H4 (cell line): ENCODE measurements at regions not wholly inside any gene's neighbourhood (a gene's known extent, or its start where the extent isn't known, plus 50 kb on each side); places are given as distances from the start of the nearest gene placed in this dataset.

Experiments
- DNase-seq: peaks from one replicate; pipeline ENCODE4 v3.0.0-alpha.2; 2015; ENCODE audit warnings: low spot score

DNA sequence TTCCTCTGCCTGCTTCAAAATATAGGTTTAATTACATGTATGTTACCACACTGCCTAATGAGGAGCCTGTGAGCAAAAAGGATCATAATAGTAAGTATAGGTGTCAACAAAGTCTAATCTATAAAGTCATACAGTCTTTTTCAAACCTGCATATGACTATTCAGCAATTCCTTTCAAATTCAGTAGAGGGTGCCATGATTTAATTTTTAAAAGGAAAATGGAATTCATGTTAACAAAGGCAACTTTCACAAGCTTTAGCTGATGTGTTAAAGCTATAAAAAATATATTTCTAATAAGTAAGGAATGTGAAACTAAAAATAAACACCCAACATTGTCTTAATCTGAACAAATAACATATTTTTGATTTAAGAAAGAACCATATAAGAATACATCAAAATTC, 52.1 kb downstream of the MPP7 start:
- no peak for DNase-seq

DNA sequence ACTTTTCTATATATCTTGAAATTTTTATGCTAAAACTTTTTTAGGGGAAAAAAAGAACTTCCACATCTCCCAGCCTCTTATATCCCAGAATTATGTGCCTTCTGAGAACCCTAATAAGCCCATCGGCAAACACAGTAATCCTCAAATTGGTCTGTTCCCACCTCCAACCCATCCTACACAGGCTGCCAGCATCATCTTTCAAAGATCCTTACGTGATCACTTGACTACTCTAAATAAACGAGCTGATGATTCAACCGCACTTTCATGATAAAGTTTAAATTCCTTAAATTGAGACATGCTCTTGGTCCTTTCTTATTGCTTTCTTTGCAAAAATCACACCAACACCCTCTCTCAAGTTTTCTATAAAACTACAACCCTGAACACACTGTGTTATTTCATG, 52.5 kb downstream of the MPP7 start:
- no peak for DNase-seq

DNA sequence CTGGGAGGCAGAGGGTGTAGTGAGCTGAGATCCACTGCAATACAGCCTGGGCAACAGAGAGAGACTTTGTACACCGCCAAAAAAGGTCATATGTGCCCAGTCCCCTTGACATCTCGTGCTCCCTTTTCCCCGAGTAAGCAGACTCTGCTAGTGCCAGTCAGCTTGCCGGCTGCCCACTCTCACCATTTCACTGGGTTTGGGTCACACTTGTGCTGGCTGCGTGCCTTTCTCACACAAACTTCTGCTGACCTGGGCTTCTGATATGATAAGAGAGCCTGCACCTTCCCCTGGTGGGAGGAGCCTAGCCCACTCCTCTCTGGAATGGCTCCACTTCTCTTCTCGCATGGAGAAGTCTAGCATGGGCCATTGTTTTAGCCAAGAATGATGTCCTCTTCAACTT, 53.4 kb downstream of the MPP7 start:
- DNase-seq: no peak

DNA sequence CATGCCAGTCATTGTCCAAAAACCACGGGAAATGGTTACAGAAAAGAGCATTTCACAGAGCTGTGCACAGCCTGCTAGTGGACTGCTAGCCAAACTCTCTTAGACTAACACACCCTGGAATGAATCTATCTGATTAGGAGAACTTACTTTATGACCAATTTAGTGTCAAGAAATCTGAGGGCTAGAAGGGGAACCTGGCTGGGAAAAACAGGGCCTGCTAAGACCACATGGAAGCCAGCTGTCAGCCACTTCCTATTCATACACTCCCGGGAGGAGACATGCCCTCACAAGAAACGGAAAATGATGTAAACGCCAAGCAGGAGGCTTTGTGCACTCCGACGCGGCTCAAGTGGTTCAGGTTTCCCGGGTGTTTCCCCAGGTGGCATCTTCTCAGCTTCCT, 54.8 kb downstream of the MPP7 start:
- DNase-seq: no peak

DNA sequence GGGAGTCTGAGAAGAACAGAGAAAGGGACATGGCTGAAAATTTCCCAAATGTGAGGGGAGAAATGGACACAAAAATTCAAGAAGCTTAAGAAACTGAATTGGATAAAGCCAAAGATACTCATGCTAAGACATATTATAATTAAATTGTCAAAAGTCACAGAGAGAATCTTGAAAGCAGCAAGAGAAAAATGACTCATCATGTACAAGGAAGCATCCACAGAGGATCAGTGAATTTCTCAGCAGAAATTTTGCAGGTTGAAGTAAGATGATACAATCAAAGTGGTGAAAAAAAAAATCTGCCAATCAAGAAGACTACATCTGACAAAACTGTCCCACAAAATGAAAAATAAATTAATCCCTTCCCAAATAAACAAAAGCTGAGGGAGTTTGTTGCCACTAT, 56.8 kb downstream of the MPP7 start:
- no peak for DNase-seq

DNA sequence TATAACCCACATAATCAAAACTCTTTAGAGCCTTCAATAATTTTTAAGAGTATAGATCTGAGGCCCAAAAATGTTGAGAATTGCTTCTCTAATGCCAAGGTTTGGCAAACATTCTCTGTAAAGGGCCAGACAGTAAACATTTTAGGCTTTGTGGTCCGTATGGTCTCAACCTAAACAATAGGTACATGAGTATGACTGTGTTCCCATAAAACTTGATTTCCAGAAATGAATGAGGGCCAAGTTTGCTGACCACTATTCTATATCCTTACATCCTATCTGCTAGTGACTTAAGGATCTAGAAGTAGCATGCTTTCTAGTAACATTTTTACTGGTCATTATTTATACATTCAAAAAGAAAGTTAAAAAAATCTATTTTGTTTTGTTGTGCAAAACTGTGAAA, 58.9 kb downstream of the MPP7 start:
- DNase-seq: no peak

DNA sequence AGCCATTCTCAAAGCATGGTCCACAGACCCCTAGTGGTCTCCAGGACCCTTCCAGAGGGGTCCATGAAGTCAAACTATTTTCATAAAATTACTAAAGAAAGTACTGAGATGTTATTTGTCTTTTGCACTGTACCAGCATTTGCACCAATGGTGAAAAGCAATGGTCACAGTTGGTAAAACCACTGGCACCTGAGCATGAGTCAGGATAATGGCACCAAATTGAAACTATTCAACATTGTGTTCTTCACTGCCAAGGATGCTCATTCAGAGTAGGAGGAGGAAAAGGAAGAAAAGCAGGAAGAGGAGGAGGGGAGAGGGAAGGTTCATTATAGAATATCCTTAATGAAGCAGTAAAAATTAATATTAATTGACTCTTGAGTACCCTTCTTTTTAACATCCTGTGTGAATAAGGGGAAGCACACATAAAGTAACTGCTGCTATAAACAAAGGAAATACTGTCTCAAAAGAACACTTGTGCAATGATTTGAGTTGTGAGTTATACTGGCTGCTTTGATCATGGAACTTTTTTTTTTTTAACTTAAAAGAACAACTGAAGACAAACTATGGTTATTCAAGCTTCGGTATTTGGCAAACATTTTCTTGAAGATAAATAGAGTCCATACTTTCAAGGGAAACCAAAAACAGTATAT, 60.2 kb downstream of the MPP7 start:
- DNase-seq: no peak

DNA sequence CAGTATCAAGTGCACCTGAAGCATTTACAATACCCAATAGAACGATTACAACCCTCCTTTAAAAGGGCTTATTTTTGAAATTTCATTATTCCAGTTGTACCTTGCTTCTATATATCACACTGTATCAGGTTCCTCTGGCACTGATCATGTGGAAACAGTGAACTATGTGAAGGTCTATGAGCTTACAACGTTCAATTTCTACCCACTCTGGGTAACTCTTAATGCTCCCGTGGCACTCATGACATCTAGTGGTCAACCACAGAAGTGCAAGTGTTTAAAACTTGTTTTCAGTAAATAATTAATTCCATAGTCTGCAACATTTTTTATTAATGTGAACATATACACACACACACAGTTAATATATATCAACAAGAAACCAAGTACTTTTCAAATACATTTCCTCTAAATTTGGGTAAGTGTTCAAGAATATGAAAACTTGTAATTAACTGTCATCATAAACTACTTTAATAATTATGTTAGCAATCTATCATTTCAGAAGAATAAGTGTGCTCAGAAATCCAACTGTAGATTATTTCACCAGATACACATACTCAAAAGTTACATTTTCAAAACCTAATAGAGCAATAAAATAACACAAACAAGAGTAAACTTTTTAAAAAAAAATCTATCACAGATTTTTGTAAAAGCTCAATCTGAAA, 61.0 kb downstream of the MPP7 start:
- DNase-seq: peak; percentile 53

DNA sequence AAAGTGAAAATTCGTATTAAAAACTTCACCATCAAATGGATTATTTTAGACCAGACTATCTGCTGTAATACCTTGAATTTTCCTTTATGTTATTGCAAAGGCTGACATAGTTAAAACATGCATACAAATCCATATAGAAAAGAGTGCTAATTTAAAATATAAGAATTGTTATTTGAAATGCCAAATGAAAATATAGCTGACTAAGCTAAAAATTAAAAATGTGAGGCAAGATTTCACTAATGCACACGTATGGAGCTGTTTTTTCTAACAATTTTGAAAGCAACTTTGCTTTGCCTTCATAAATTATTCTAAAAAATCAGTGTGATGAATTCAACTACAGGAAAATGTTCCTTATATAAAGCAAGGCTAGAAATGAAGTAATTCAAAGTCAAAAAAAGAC, 62.5 kb downstream of the MPP7 start:
- DNase-seq: no peak

DNA sequence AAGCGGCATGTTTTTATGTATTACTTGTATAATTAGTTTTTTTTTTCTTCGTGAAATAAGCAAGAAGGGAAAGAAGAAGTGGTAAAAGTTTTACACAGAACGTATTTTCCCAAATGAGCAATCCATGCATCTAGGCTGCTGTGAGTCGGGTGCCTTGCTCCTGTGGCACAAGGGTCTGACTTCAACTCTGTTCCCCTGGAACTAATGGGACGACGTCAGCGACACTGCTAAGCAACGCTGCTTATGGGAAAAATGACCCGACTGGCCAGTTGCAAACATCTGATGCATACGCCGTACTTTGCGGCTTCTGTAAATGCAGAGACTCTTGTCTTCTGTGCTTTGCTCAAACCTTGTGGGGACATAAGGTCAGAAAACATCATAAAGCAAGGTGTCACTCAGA, 66.3 kb downstream of the MPP7 start:
- DNase-seq: no peak

DNA sequence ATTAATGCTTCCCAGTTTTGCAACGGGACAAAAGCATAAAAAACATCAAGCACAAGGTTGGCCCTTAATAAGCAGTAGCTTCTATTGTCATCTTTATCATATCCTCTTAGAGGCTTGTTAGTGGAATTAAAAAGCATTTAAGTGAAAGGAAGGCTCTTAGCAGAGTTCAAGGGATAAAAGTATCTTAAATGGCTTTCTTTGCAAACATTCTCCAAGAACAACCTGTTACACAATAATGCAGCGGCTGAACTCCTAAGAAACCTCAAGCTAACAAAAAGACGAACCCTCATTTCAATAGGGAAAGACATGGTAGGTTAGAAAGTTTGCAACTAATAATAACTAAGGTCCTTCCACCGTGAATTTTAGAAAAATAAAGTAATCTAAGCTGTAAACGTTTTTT, 82.1 kb downstream of the MPP7 start:
- no peak for DNase-seq

DNA sequence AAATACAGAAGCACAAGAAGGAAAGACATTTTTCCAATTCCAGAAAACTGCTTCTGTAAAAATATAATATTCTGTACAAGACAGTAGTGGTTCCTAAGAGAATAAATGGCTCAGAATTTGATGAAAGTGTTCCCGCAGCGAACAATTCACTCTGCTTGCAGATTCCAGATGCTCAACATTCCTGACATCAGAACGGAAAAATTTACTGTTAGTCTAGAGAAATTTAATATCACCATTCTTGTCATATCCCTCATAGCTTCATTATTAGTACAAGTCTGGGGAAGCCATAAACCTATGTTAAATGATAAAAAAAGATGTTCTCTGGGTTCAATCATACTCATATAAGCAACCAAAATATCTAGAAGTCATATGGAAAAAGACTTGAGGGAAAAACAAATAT, 83.6 kb downstream of the MPP7 start:
- DNase-seq: no peak

DNA sequence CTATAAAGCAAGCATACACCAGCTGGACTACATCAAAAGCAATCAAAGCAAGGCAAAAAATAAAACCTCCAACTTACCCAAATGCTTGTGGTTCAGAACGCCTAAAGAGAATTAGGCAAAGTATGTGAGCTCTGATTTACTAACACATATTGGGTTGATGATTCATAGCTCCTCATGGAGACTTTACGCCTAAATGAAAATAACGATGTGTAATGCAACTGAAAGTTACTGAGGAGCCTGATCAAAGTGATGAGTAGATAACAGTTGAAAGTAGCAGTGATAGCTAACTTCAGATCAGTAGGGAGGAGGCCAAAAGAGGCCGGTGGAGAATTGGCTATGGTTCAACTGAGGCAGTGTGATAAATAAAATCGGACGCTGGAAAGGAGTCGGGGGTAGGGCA, 85.0 kb downstream of the MPP7 start:
- peak; percentile 79 for DNase-seq

DNA sequence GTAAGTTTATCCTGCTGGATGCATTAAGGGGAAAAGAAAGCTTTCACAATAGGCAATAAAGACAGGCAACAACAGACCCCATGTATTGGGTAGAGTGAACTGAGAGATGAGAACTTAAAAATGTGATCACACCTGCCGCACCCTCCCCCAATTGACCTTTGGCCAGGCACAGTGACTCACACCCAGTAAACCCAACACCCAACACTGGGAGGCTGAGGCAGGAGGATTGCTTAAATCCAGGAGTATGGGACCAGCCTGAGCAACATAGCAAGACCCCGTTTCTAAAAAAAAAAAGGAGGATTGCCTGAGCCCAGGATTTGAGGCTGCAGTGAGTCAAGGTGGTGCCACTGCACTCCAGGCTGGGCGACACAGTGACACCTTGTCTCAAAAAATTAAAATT, 86.9 kb downstream of the MPP7 start:
- no peak for DNase-seq

DNA sequence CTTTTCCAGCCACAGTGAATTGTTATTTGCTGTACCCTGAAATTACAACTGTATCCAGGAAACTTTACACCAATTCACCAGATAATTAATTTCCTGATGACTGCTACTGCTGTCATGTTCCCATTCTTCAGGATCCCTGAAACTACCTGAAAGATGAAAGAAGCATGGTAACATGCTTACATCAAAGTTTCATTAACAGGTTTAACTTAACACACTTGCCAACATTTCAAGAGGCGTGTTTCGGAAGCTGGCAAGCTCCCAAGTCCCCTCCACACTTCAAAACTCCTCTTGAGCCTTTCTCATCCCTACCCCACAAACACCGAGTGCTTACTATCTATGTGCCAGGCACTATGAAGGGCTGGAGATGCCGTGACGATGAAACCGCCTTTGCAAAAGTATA, 88.6 kb downstream of the MPP7 start:
- no peak for DNase-seq

DNA sequence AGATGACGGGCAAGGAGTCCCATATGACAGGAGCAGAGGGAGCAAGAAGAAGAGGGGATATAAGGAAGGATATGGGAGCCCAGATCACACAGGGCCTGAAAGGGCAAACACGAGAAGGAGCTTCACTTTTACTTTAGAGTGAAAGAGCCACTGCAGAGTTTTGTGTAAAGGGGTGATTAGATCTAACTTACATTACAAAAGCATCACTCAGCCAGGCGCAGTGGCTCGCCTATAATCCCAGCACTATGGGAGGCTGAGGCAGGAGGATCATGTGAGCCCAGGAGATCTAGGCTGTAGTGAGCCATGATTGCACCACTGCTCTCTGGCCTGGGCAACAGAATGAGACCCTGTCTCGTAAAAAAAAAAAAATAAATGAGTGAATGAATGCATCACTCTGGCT, 91.1 kb downstream of the MPP7 start:
- DNase-seq: no peak

DNA sequence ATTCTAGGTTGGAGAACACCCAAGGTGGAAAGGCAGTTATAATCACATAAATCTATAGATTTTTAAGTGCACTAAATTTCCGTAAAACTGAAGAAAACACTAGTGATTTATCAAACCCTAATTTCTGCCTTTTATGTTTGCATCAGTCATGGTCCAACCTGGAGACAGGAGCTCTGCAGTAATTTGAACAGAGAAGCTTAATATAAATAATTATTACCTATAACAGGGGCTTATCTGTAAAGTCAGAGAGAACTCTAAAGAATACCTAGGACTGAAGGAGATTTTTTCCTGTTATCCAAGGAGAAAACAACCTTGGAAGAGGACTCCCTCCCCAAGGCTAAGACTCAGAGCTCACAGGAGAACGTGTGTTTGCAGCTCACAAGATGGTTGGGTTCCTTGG, 95.1 kb downstream of the MPP7 start:
- no peak for DNase-seq

DNA sequence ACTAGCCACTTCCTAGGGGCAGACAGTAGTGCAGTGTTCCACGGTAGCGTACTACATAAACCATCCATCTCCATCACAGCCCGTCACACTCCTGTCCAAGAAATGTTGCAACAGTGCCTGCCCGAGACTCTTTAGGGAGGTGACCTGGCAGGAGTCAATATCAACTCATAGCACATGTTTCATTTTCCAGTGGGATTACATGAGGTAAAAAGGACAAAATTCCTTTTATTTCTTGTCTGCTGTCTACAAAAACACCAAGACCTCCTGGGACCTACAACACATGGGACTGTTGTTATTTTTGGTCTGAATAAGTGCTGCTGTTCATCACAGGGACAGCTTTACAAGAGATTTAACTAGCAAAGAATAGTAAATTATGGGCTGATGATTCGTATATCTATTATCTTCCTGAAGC, 99.9 kb downstream of the MPP7 start:
- DNase-seq: peak; percentile 29

DNA sequence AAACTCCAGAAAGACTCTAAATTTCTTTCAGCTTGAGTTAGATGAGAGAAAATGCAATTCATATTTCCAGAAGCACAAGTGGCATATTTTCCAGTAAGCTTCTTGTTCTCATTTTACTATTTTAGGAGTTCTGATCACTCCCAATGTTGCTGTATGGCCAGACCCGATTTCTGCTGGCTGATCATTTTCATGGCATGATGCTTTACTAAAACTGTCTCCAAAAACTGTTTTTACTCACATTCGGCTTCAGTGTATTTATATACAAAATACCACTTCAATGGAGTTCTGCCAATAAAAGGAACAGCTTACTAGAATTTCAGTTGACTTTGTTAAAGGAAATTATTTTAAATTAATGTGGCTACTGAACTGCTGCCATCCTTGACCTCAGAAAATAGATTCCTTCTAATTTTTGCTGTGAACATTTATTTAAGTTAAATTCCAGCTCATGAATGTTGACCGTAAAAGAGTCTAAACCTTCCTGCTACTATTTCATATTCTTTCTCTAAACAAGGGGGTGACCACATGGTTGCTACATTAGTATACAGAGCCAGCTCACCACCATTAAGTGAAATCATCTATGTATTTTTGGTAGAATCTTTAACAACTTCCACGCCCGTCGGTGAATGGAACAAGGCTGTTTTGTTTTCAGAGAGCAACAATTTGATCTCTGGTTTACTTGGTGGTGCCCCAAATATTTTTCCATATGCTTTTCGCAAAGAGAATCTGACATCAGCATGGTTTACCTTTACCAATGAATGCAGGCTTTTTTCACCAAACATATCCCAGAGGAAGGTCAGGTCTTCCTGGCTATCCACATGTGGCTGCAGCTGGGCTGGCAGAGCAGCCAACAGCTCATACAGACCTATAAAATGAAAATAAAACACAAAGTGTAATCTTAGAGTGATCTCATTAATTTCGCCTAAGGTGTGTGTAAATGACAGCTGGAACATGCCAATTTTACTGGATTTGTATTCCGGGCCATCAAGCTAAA, 101.2 kb downstream of the MPP7 start:
- DNase-seq: peak; percentile 83

DNA sequence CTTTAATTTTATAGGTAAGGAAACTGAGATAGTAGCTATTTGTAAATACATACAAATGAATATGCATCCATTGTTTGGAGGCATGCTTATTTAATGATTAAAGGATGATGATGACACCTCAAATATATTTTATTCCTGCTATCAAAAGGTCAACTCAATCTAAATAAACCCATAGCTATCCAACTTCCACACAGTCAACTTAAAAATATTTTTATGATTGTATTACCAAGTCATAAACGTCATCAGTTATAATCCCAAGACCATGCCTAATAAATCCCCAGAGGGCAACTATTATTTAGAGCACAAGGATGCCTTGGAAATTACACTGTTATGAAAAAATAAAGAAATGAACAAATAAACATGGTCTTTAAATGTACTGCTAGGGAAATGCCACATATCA, 102.1 kb downstream of the MPP7 start:
- DNase-seq: no peak

DNA sequence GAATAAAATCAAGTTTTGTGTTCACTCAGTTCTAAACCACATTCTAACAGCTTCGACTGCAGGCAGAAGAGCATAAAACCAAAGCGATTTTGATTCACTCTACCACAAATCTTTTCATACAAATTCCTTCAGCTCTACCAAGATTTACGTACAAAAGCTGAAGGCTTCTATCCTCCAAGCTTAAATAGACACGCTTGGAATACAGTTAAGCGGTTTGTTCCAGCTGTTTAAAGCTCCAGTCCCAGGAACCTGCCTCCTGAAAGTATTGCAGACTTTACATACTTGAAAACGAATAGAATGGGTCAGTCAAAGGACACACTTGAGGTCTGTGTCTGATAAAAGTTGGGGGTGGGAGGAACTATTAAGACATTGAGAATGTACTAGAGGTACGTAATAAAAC, 102.9 kb downstream of the MPP7 start:
- no peak for DNase-seq

DNA sequence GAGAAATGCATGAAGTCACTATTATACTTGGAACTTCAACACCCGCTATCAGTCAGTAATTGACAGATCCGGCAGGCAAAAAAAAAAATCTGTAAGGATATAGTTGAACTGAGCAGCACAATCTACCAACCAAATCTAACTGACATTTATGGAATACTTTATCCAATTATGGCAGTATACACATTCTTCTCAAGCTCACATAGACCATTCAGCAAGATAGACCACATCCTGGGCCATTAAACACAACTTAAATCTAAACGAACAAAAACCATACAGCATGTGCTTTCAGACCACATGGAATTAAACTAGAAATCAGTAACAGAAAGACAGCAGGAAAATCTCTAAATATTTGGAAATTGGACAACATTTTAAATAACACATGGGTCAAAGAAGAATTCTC, 112.7 kb downstream of the MPP7 start:
- peak; percentile 11 for DNase-seq

DNA sequence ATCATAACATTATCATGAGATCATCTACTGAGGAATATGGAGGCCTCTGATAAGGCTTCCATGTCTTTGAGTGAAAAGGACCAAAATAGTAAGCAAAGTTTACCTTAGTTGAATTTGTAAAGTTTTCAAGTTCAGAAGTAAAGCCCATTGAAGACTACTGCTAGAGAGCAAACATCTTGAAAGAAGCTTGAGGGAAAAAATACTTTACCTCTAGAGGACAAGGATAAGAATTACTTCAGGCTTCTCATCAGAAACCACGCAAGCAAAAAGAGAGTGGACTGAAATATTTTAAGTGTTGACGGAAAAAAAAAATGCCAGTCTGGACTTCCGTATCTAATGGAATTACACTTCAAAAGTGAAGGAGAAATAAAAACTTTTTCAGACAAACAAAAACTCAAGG, 114.3 kb downstream of the MPP7 start:
- DNase-seq: no peak
